Testis (tissue), 2 donors: ENCODE measurements at regions not wholly inside any gene's neighbourhood (a gene's known extent, or its start where the extent isn't known, plus 50 kb on each side); places are given as distances from the start of the nearest gene placed in this dataset.

Experiments used
- DNase-seq: peaks from one replicate; pipeline ENCODE4 v3.0.0-alpha.2; 2019
- H3K27ac ChIP-seq, 2 donors: fragments of 200-600 bp; sonication (generic); one replicate each; pipeline ENCODE4 v1.5.1; 2019
- H3K27me3 ChIP-seq: fragments of 200-600 bp; sonication (generic); one replicate; pipeline ENCODE4 v1.5.1; 2019
- H3K36me3 ChIP-seq: fragments of 200-600 bp; sonication (generic); one replicate; pipeline ENCODE4 v1.5.1; 2017; ENCODE audit warnings: low read depth; ENCODE audit errors: missing control alignments
- H3K4me1 ChIP-seq: fragments of 200-600 bp; sonication (generic); one replicate; pipeline ENCODE4 v1.5.1; 2019
- H3K4me3 ChIP-seq, 2 donors: fragments of 200-600 bp; sonication (generic); one replicate each; pipeline ENCODE4 v1.5.1; 2017 to 2019
- H3K9me3 ChIP-seq: fragments of 200-600 bp; sonication (generic); one replicate; pipeline ENCODE4 v1.5.1; 2017
- CTCF ChIP-seq, 3 experiments: fragments of 450-650 bp in 2 of 3; fragments of 200-600 bp in 1 of 3; sonication (generic) in 1 of 3; IDR thresholded peaks; one replicate each; pipeline ENCODE4 v1.5.1; 2016 to 2019; ENCODE audit warnings: antibody characterized with exemption in 3 of 3, mild to moderate bottlenecking in 2 of 3, moderate library complexity in 1 of 3
- POLR2A ChIP-seq: fragments of 450-650 bp; IDR thresholded peaks from one replicate; pipeline ENCODE4 v1.6.1; 2017; ENCODE audit warnings: antibody characterized with exemption, mild to moderate bottlenecking, moderate library complexity
- WGBS, 2 donors: methylation state at CpG; one replicate each; pipeline ENCODE4 v1.1.5; 2018; 5-methylcytosine and 5-hydroxymethylcytosine counted together
- intact Hi-C: fragments of 100-400 bp; cut with DNase I; formaldehyde crosslinking; loops from one replicate; pipeline ENCODE4 v1.15.1; 2023; ENCODE audit warnings: low total_unique reads

GRCh38 chr2:236954641-236955040, 131.0 kb upstream of the COPS8 start:
- H3K36me3 ChIP-seq, result no peaks in the 10 kb centered on the region
- no peak overlapping the region for H3K27ac ChIP-seq
- H3K9me3 ChIP-seq, result no peaks in the 10 kb centered on the region
- H3K4me1 ChIP-seq, result no peaks in the 10 kb centered on the region
- intact Hi-C loops, result no loop called here
- 92 to 95% methylated on average over 3 of the region's 3 CpGs for WGBS, 2 donors
- TF ChIP-seq CTCF (IDR thresholded peaks at IDR 0.05), result no peak
- TF ChIP-seq POLR2A, result no peak
- no peak for DNase-seq
- H3K27me3 ChIP-seq, result no peaks in the 10 kb centered on the region
- H3K4me3 ChIP-seq, result no peak overlapping the region

- Histone ChIP-seq H3K9me3 (no peaks in the 10 kb centered on the region), H3K4me3 (no peak overlapping the region), H3K27me3 (no peaks in the 10 kb centered on the region), H3K4me1 (no peaks in the 10 kb centered on the region), H3K36me3 (no peaks in the 10 kb centered on the region), H3K27ac (no peak overlapping the region)
- WGBS, 2 donors, result 68 to 73% methylated on average over 6 of the region's 6 CpGs
- intact Hi-C loops, result no loop called here
- no peak for DNase-seq
- TF ChIP-seq CTCF (IDR thresholded peaks at IDR 0.05), result no peak
- no peak for TF ChIP-seq POLR2A
These were observed 130.1 kb upstream of the COPS8 start for GRCh38 chr2:236955521-236956030.

- intact Hi-C loops, result no loop called here
- Histone ChIP-seq H3K27ac (no peak overlapping the region), H3K27me3 (no peaks in the 10 kb centered on the region), H3K9me3 (no peaks in the 10 kb centered on the region), H3K4me1 (no peaks in the 10 kb centered on the region), H3K4me3 (no peak overlapping the region), H3K36me3 (no peaks in the 10 kb centered on the region)
- TF ChIP-seq POLR2A (no peak), CTCF (IDR thresholded peaks at IDR 0.05) (no peak)
- 75 to 78% methylated on average over 7 of the region's 7 CpGs for WGBS, 2 donors
- DNase-seq, result no peak
These were observed 129.6 kb upstream of the COPS8 start for GRCh38 chr2:236956031-236956618.

- Histone ChIP-seq H3K27me3 (no peaks in the 10 kb centered on the region), H3K27ac (no peak overlapping the region), H3K9me3 (no peaks in the 10 kb centered on the region), H3K4me1 (no peaks in the 10 kb centered on the region), H3K4me3 (no peak overlapping the region), H3K36me3 (no peaks in the 10 kb centered on the region)
- TF ChIP-seq CTCF (IDR thresholded peaks at IDR 0.05), result no peak
- no peak for TF ChIP-seq POLR2A
- no peak for DNase-seq
- 82 to 89% methylated on average over 2 of the region's 2 CpGs for WGBS, 2 donors
- intact Hi-C loops, result no loop called here
These were observed 129.0 kb upstream of the COPS8 start for GRCh38 chr2:236956641-236957040.

- no peak overlapping the region for H3K27ac ChIP-seq
- no peak for DNase-seq
- TF ChIP-seq POLR2A (no peak), CTCF (IDR thresholded peaks at IDR 0.05) (no peak)
- H3K27me3 ChIP-seq, result no peaks in the 10 kb centered on the region
- no peaks in the 10 kb centered on the region for H3K9me3 ChIP-seq
- no peaks in the 10 kb centered on the region for H3K36me3 ChIP-seq
- H3K4me1 ChIP-seq, result no peaks in the 10 kb centered on the region
- H3K4me3 ChIP-seq, result no peak overlapping the region
- intact Hi-C loops, result no loop called here
- 90 to 95% methylated on average over 5 of the region's 5 CpGs for WGBS, 2 donors
These were observed 126.7 kb upstream of the COPS8 start for GRCh38 chr2:236959036-236959435.
